ENCODE measurements at regions not wholly inside any gene's neighbourhood (a gene's known extent, or its start where the extent isn't known, plus 50 kb on each side); places are given as distances from the start of the nearest gene placed in this dataset.
"Not testable (repeated sequence)": the region's sequence is repeated elsewhere in the genome, so short reads cannot be mapped to it uniquely, and the experiment has no call there.

- Mint-ChIP-seq H3K9me3 (peaks cover 6 to 19% (median 15%) of the 10 kb centered on the region in 5 donors), H3K27me3 (no peaks in the 10 kb centered on the region), H3K27ac (peak overlapping the region in 1 of 8 donors; percentile 6), H3K36me3 (peaks cover 21 to 56% (median 23%) of the 10 kb centered on the region in 3 donors), H3K4me3 (peak overlapping the region in 2 of 7 donors; percentile 3 to 13), H3K4me1 (peaks cover 69 to 82% (median 81%) of the 10 kb centered on the region in 3 donors)
- Histone ChIP-seq H3K27ac (ENCODE audit: low read depth, low read length) (no peak overlapping the region), H3K27me3 (ENCODE audit: insufficient read depth, low read length, poor library complexity, severe bottlenecking) (no peaks in the 10 kb centered on the region), H3K4me1 (ENCODE audit: insufficient read depth, low read length) (peaks cover 6% of the 10 kb centered on the region), H3K9me3 (ENCODE audit: low read length) (peaks cover 6% of the 10 kb centered on the region), H3K36me3 (ENCODE audit: insufficient read depth, low read length) (no peaks in the 10 kb centered on the region), H3K4me3 (ENCODE audit: low read length) (no peak overlapping the region)
- ChIA-PET CTCF (no interaction called here), POLR2A (no interaction called here)
- no peak for DNase-seq
These were observed 361.4 kb upstream of the POU5F2 start for GRCh38 chr5:94102849-94103248.

- H3K27ac ChIP-seq (ENCODE audit: low read depth, low read length); H3K4me3 ChIP-seq (ENCODE audit: low read length); H3K4me3 Mint-ChIP-seq; H3K27ac Mint-ChIP-seq; H3K27me3 ChIP-seq (ENCODE audit: insufficient read depth, low read length, poor library complexity, severe bottlenecking); DNase-seq; CTCF ChIA-PET; H3K36me3 ChIP-seq (ENCODE audit: insufficient read depth, low read length); H3K4me1 ChIP-seq (ENCODE audit: insufficient read depth, low read length); H3K27me3 Mint-ChIP-seq; H3K9me3 Mint-ChIP-seq; POLR2A ChIA-PET; H3K9me3 ChIP-seq (ENCODE audit: low read length): not testable (repeated sequence)
- peaks cover 7 to 42% (median 10%) of the 10 kb centered on the region in 3 donors for H3K36me3 Mint-ChIP-seq
- peaks cover 58 to 87% (median 85%) of the 10 kb centered on the region in 3 donors for H3K4me1 Mint-ChIP-seq
These were observed 356.0 kb upstream of the POU5F2 start for GRCh38 chr5:94097384-94097783.

- Histone ChIP-seq H3K27me3 (ENCODE audit: insufficient read depth, low read length, poor library complexity, severe bottlenecking) (no peaks in the 10 kb centered on the region), H3K4me1 (ENCODE audit: insufficient read depth, low read length) (no peaks in the 10 kb centered on the region), H3K4me3 (ENCODE audit: low read length) (no peak overlapping the region), H3K9me3 (ENCODE audit: low read length) (no peaks in the 10 kb centered on the region), H3K27ac (ENCODE audit: low read depth, low read length) (no peak overlapping the region), H3K36me3 (ENCODE audit: insufficient read depth, low read length) (no peaks in the 10 kb centered on the region)
- Mint-ChIP-seq H3K4me3 (no peak overlapping the region), H3K4me1 (peaks cover 51 to 85% (median 83%) of the 10 kb centered on the region in 3 donors), H3K27me3 (no peaks in the 10 kb centered on the region), H3K9me3 (peaks cover 0 to 2% (median 2%) of the 10 kb centered on the region in 5 donors), H3K27ac (no peak overlapping the region), H3K36me3 (peaks cover 6 to 29% (median 9%) of the 10 kb centered on the region in 3 donors)
- no peak for DNase-seq
- ChIA-PET CTCF (no interaction called here), POLR2A (no interaction called here)
These were observed 353.5 kb upstream of the POU5F2 start for GRCh38 chr5:94094793-94095441.

DNA sequence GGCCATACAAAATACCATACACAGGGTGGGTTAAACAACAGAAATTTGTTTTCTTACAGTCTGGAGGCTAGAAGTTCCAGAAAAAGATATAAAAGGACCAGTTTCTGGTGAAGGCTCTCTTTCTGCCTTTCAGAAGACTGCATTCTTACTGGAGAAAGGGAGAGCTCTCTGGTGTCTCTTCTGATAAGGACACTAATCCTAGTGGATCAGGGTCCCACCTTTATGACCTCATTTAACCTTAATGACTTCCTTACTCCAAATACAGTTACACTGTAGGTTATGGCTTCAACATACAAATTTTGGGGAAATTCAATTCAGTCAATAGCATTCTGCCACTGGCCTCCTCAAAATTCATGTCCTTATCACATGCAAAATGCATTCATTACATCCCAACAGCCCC, 351.9 kb upstream of the POU5F2 start:
- DNase-seq: no peak
- H3K4me3 Mint-ChIP-seq: no peak overlapping the region
- peaks cover 2 to 18% (median 6%) of the 10 kb centered on the region in 3 donors for H3K36me3 Mint-ChIP-seq
- Histone ChIP-seq H3K27me3 (ENCODE audit: insufficient read depth, low read length, poor library complexity, severe bottlenecking) (no peaks in the 10 kb centered on the region), H3K9me3 (ENCODE audit: low read length) (no peaks in the 10 kb centered on the region), H3K4me3 (ENCODE audit: low read length) (no peak overlapping the region), H3K27ac (ENCODE audit: low read depth, low read length) (no peak overlapping the region), H3K36me3 (ENCODE audit: insufficient read depth, low read length) (no peaks in the 10 kb centered on the region), H3K4me1 (ENCODE audit: insufficient read depth, low read length) (no peaks in the 10 kb centered on the region)
- peak overlapping the region in 1 of 8 donors; percentile 7 for H3K27ac Mint-ChIP-seq
- no peaks in the 10 kb centered on the region for H3K27me3 Mint-ChIP-seq
- peaks cover 0 to 2% (median 2%) of the 10 kb centered on the region in 5 donors for H3K9me3 Mint-ChIP-seq
- ChIA-PET POLR2A (no interaction called here), CTCF (no interaction called here)
- H3K4me1 Mint-ChIP-seq: peaks cover 42 to 76% (median 76%) of the 10 kb centered on the region in 3 donors

DNA sequence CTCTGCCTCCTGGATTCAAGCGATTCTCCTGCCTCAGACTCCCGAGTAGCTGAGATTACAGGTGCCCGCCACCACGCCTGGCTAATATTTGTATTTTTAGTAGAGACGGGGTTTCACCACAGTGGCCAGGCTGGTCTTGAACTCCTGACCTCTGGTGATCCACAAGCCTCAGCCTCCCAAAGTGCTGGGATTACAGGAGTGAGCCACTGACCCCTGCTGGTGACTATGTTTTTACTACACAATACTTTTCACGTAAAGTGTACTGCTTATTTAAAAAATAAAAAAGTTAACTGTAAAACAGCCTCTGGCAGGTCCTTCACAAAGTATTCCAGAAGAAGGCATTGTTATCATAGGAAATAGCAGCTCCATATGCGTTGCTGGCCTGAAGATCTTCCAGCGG, 345.2 kb upstream of the POU5F2 start:
- H3K27me3 Mint-ChIP-seq; H3K27ac ChIP-seq (ENCODE audit: low read depth, low read length); CTCF ChIA-PET; H3K27ac Mint-ChIP-seq; H3K4me3 Mint-ChIP-seq; H3K27me3 ChIP-seq (ENCODE audit: insufficient read depth, low read length, poor library complexity, severe bottlenecking); H3K36me3 ChIP-seq (ENCODE audit: insufficient read depth, low read length); H3K4me1 ChIP-seq (ENCODE audit: insufficient read depth, low read length); H3K9me3 ChIP-seq (ENCODE audit: low read length); H3K9me3 Mint-ChIP-seq; DNase-seq; POLR2A ChIA-PET; H3K4me3 ChIP-seq (ENCODE audit: low read length): not testable (repeated sequence)
- Mint-ChIP-seq H3K36me3 (peaks cover 1 to 11% (median 4%) of the 10 kb centered on the region in 3 donors), H3K4me1 (peaks cover 34 to 60% (median 50%) of the 10 kb centered on the region in 3 donors)

GRCh38 chr5:94086194-94086593, 344.8 kb upstream of the POU5F2 start:
- POLR2A ChIA-PET: no interaction called here
- H3K27ac ChIP-seq (ENCODE audit: low read depth, low read length): no peak overlapping the region
- H3K4me3 ChIP-seq (ENCODE audit: low read length): no peak overlapping the region
- no peaks in the 10 kb centered on the region for H3K4me1 ChIP-seq (ENCODE audit: insufficient read depth, low read length)
- peaks cover 0 to 6% (median 0%) of the 10 kb centered on the region in 5 donors for H3K9me3 Mint-ChIP-seq
- H3K27me3 ChIP-seq (ENCODE audit: insufficient read depth, low read length, poor library complexity, severe bottlenecking): no peaks in the 10 kb centered on the region
- no peaks in the 10 kb centered on the region for H3K27me3 Mint-ChIP-seq
- no peak overlapping the region for H3K27ac Mint-ChIP-seq
- H3K9me3 ChIP-seq (ENCODE audit: low read length): no peaks in the 10 kb centered on the region
- no peak overlapping the region for H3K4me3 Mint-ChIP-seq
- no peak for DNase-seq
- CTCF ChIA-PET: no interaction called here
- H3K36me3 Mint-ChIP-seq: peaks cover 1 to 11% (median 4%) of the 10 kb centered on the region in 3 donors
- peaks cover 38 to 60% (median 52%) of the 10 kb centered on the region in 3 donors for H3K4me1 Mint-ChIP-seq
- H3K36me3 ChIP-seq (ENCODE audit: insufficient read depth, low read length): no peaks in the 10 kb centered on the region

- Mint-ChIP-seq H3K27me3 (no peaks in the 10 kb centered on the region), H3K27ac (no peak overlapping the region), H3K4me3 (no peak overlapping the region), H3K36me3 (peaks cover 1 to 11% (median 8%) of the 10 kb centered on the region in 3 donors), H3K4me1 (peaks cover 57 to 79% (median 60%) of the 10 kb centered on the region in 3 donors), H3K9me3 (peaks cover 0 to 6% (median 0%) of the 10 kb centered on the region in 5 donors)
- no peak for DNase-seq
- ChIA-PET POLR2A (no interaction called here), CTCF (no interaction called here)
- H3K4me3 ChIP-seq (ENCODE audit: low read length): no peak overlapping the region
- H3K36me3 ChIP-seq (ENCODE audit: insufficient read depth, low read length): no peaks in the 10 kb centered on the region
- H3K27me3 ChIP-seq (ENCODE audit: insufficient read depth, low read length, poor library complexity, severe bottlenecking): no peaks in the 10 kb centered on the region
- no peaks in the 10 kb centered on the region for H3K4me1 ChIP-seq (ENCODE audit: insufficient read depth, low read length)
- no peak overlapping the region for H3K27ac ChIP-seq (ENCODE audit: low read depth, low read length)
- no peaks in the 10 kb centered on the region for H3K9me3 ChIP-seq (ENCODE audit: low read length)
These were observed 341.0 kb upstream of the POU5F2 start for GRCh38 chr5:94082405-94082804.

DNA sequence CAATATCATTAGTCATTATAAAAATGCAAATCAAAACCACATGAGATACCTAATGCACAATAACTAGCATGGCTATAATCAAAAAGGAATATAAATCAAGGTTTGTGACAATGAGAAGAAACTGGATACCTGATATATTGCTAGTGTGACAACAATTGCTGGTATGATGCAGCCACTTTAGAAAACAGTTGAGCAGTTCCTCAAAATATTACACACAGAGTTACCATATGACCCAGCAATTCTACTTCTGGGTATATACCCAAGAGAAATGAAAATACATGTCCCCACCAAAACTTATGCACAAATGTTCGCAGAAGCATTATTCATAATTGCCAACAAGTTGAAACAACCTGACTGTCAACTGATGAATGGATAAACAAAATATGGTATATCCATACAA, 339.7 kb upstream of the POU5F2 start:
- Mint-ChIP-seq H3K27me3 (no peaks in the 10 kb centered on the region), H3K27ac (no peak overlapping the region), H3K36me3 (peaks cover 1 to 11% (median 6%) of the 10 kb centered on the region in 3 donors), H3K4me1 (peaks cover 62 to 88% (median 71%) of the 10 kb centered on the region in 3 donors), H3K9me3 (peaks cover 0 to 6% (median 0%) of the 10 kb centered on the region in 5 donors), H3K4me3 (no peak overlapping the region)
- Histone ChIP-seq H3K4me1 (ENCODE audit: insufficient read depth, low read length) (no peaks in the 10 kb centered on the region), H3K36me3 (ENCODE audit: insufficient read depth, low read length) (no peaks in the 10 kb centered on the region), H3K27ac (ENCODE audit: low read depth, low read length) (no peak overlapping the region), H3K27me3 (ENCODE audit: insufficient read depth, low read length, poor library complexity, severe bottlenecking) (no peaks in the 10 kb centered on the region), H3K4me3 (ENCODE audit: low read length) (no peak overlapping the region), H3K9me3 (ENCODE audit: low read length) (no peaks in the 10 kb centered on the region)
- POLR2A ChIA-PET: no interaction called here
- CTCF ChIA-PET: no interaction called here
- no peak for DNase-seq

Data from CD8-positive, alpha-beta memory T cell (primary cell).